GM12878 (cell line): ENCODE measurements at regions not wholly inside any gene's neighbourhood (a gene's known extent, or its start where the extent isn't known, plus 50 kb on each side); places are given as distances from the start of the nearest gene placed in this dataset.

Experiments used
- CHD2 ChIP-seq: IDR thresholded peaks from 2 replicates; pipeline ENCODE4 v1.6.1; 2011; ENCODE audit warnings: low read depth, low read length, improper control_type of control experiment, borderline replicate concordance
- EGR1 ChIP-seq, 2 experiments: IDR thresholded peaks; 1 replicate in 1 of 2; 2 replicates in 1 of 2; pipeline ENCODE4 v1.6.1; 2011 to 2012; ENCODE audit warnings: low read depth in 2 of 2, low read length in 2 of 2, borderline replicate concordance in 1 of 2, mild to moderate bottlenecking in 1 of 2, moderate library complexity in 1 of 2
- ESRRA ChIP-seq: IDR thresholded peaks from 2 replicates; pipeline ENCODE4 v1.6.1; 2012; ENCODE audit warnings: mild to moderate bottlenecking, low read length, improper control_type of control experiment
- FOXM1 ChIP-seq: IDR thresholded peaks from 2 replicates; pipeline ENCODE4 v1.6.1; 2012; ENCODE audit warnings: low read depth, mild to moderate bottlenecking, inconsistent platforms, low read length, moderate library complexity
- IRF5 ChIP-seq: fragments of 450-650 bp; IDR thresholded peaks from 2 replicates; pipeline ENCODE4 v1.6.1; 2017; ENCODE audit warnings: borderline replicate concordance
- MXI1 ChIP-seq: fragments of 150-350 bp; IDR thresholded peaks from 2 replicates; pipeline ENCODE4 v1.6.1; 2011; ENCODE audit warnings: low read depth, mild to moderate bottlenecking, inconsistent platforms, low read length, improper control_type of control experiment
- NFXL1 ChIP-seq: fragments of 450-650 bp; IDR thresholded peaks from 2 replicates; pipeline ENCODE4 v1.6.1; 2017; ENCODE audit warnings: antibody characterized with exemption, mild to moderate bottlenecking, borderline replicate concordance
- PKNOX1 ChIP-seq: fragments of 450-650 bp; IDR thresholded peaks from 2 replicates; pipeline ENCODE4 v1.6.1; 2016; ENCODE audit warnings: mild to moderate bottlenecking
- RELB ChIP-seq: fragments of 450-650 bp; IDR thresholded peaks from 2 replicates; pipeline ENCODE4 v1.6.1; 2017; ENCODE audit warnings: low read depth, mild to moderate bottlenecking, moderate library complexity
- SP1 ChIP-seq: IDR thresholded peaks from one replicate; pipeline ENCODE4 v1.6.1; 2011; ENCODE audit warnings: low read depth, low read length
- SRF ChIP-seq, 2 experiments: IDR thresholded peaks; 2 replicates each; pipeline ENCODE4 v1.6.1; 2011; ENCODE audit warnings: low read depth in 2 of 2, low read length in 2 of 2, mild to moderate bottlenecking in 1 of 2, moderate library complexity in 1 of 2
- STAT3 ChIP-seq: IDR thresholded peaks from 2 replicates; pipeline ENCODE4 v1.6.1; 2011; ENCODE audit warnings: low read depth, low read length, improper control_type of control experiment
- TCF3 ChIP-seq: IDR thresholded peaks from 2 replicates; pipeline ENCODE4 v1.6.1; 2012; ENCODE audit warnings: low read depth, mild to moderate bottlenecking, low read length, borderline replicate concordance; ENCODE audit not compliant: insufficient read depth
- WRNIP1 ChIP-seq: IDR thresholded peaks from 2 replicates; pipeline ENCODE4 v1.6.1; 2011; ENCODE audit warnings: low read depth, low read length, improper control_type of control experiment, borderline replicate concordance

GRCh38 chr2:61694312-61695274 is 156.4 kb upstream of the XPO1 start (continued):
- TF ChIP-seq SRF (IDR thresholded peaks at IDR 0.05; ENCODE audit: low read depth in 2 of 2, low read length in 2 of 2): 0 out of 4 replicates have a peak, but pooled peaks have one; percentile 14 to 19
- peak; percentile 59 for TF ChIP-seq MXI1
- no peak for TF ChIP-seq SP1
- 0 out of 2 replicates have a peak, but pooled peaks have one; percentile 16 for TF ChIP-seq ESRRA
- TF ChIP-seq CHD2: 0 out of 2 replicates have a peak, but pooled peaks have one; percentile 22
- no peak for TF ChIP-seq PKNOX1
- no peak for TF ChIP-seq FOXM1
- peak in 1 of 2 experiments; percentile 28; a peak in 1 of 3 replicates for TF ChIP-seq EGR1 (IDR thresholded peaks at IDR 0.05; ENCODE audit: borderline replicate concordance in 1 of 2, low read depth in 2 of 2, low read length in 2 of 2)
- no peak for TF ChIP-seq STAT3
- 0 out of 2 replicates have a peak, but pooled peaks have one; percentile 34 for TF ChIP-seq TCF3
- TF ChIP-seq RELB: peak; percentile 66
- TF ChIP-seq NFXL1: no peak
- TF ChIP-seq WRNIP1: no peak
- TF ChIP-seq IRF5: no peak
